Esophagus muscularis mucosa (tissue), 4 donors: ENCODE measurements at regions not wholly inside any gene's neighbourhood (a gene's known extent, or its start where the extent isn't known, plus 50 kb on each side); places are given as distances from the start of the nearest gene placed in this dataset.
"Not testable (repeated sequence)": the region's sequence is repeated elsewhere in the genome, so short reads cannot be mapped to it uniquely, and the experiment has no call there.

Source experiments
- DNase-seq: peaks from one replicate; pipeline ENCODE4 v3.0.0-alpha.2; 2017; ENCODE audit errors: extremely low spot score
- H3K27ac ChIP-seq, 4 donors: fragments of 200-600 bp; sonication (generic); replicated peaks in 1 of 4; 1 replicate in 3 of 4; 2 replicates in 1 of 4; pipeline ENCODE4 v1.5.1; 2016 to 2019; ENCODE audit warnings: mild to moderate bottlenecking in 1 of 4
- H3K27me3 ChIP-seq, 4 donors: fragments of 200-600 bp; sonication (generic); one replicate each; pipeline versions ENCODE4 v1.5.1 to v1.6.0; 2016 to 2019
- H3K36me3 ChIP-seq, 4 donors: fragments of 200-600 bp; sonication (generic); one replicate each; pipeline ENCODE4 v1.5.1; 2016 to 2019
- H3K4me1 ChIP-seq, 4 donors: fragments of 200-600 bp; sonication (generic); one replicate each; pipeline ENCODE4 v1.5.1; 2016 to 2019
- H3K4me3 ChIP-seq, 4 donors: fragments of 200-600 bp; sonication (generic); 1 replicate in 2 of 4; 2 replicates in 2 of 4; pipeline ENCODE4 v1.5.1; 2016 to 2019; ENCODE audit warnings: mild to moderate bottlenecking in 4 of 4, moderate library complexity in 1 of 4
- H3K9me3 ChIP-seq, 4 donors: fragments of 200-600 bp; sonication (generic); 1 replicate in 3 of 4; 2 replicates in 1 of 4; pipeline ENCODE4 v1.5.1; 2016 to 2019
- EP300 ChIP-seq: sonication (generic); formaldehyde crosslinking; IDR thresholded peaks from one replicate; pipeline ENCODE4 v1.6.1; 2017; ENCODE audit warnings: antibody characterized with exemption
- POLR2A ChIP-seq: fragments of 450-650 bp; IDR thresholded peaks from one replicate; pipeline ENCODE4 v1.6.1; 2017; ENCODE audit warnings: antibody characterized with exemption, moderate library complexity, mild to moderate bottlenecking, low read depth
- POLR2AphosphoS5 ChIP-seq, 2 donors: sonication (generic); formaldehyde crosslinking; IDR thresholded peaks; one replicate each; pipeline ENCODE4 v1.6.1; 2017; ENCODE audit warnings: antibody characterized with exemption in 2 of 2
- WGBS: methylation state at CpG from one replicate; pipeline ENCODE4 v1.1.5; 2018; 5-methylcytosine and 5-hydroxymethylcytosine counted together
- intact Hi-C: fragments of 100-400 bp; cut with DNase I; formaldehyde crosslinking; loops from one replicate; pipeline ENCODE4 v1.15.1; 2023
- TF ChIP-seq, protein P1 (sequence below), 3 experiments: fragments of 200-600 bp in 2 of 3; fragments of 450-650 bp in 1 of 3; sonication (generic) in 2 of 3; IDR thresholded peaks; one replicate each; pipeline ENCODE4 v1.5.1; 2017 to 2019; ENCODE audit warnings: antibody characterized with exemption in 3 of 3, mild to moderate bottlenecking in 2 of 3, moderate library complexity in 1 of 3

- H3K36me3 ChIP-seq, result no peaks in the 10 kb centered on the region
- intact Hi-C loops, result no loop called here
- no peaks in the 10 kb centered on the region for H3K9me3 ChIP-seq
- no peak for TF ChIP-seq EP300
- TF ChIP-seq, protein P1, sequence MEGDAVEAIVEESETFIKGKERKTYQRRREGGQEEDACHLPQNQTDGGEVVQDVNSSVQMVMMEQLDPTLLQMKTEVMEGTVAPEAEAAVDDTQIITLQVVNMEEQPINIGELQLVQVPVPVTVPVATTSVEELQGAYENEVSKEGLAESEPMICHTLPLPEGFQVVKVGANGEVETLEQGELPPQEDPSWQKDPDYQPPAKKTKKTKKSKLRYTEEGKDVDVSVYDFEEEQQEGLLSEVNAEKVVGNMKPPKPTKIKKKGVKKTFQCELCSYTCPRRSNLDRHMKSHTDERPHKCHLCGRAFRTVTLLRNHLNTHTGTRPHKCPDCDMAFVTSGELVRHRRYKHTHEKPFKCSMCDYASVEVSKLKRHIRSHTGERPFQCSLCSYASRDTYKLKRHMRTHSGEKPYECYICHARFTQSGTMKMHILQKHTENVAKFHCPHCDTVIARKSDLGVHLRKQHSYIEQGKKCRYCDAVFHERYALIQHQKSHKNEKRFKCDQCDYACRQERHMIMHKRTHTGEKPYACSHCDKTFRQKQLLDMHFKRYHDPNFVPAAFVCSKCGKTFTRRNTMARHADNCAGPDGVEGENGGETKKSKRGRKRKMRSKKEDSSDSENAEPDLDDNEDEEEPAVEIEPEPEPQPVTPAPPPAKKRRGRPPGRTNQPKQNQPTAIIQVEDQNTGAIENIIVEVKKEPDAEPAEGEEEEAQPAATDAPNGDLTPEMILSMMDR (IDR thresholded peaks at IDR 0.05), result no peak
- TF ChIP-seq POLR2A, result no peak
- no peak for TF ChIP-seq POLR2AphosphoS5 (IDR thresholded peaks at IDR 0.05)
- DNase-seq, result no peak
- 90% methylated on average over 5 of the region's 6 CpGs for WGBS
- no peaks in the 10 kb centered on the region for H3K4me1 ChIP-seq
- no peak overlapping the region for H3K27ac ChIP-seq
- H3K27me3 ChIP-seq, result no peaks in the 10 kb centered on the region
- no peak overlapping the region for H3K4me3 ChIP-seq
These were observed 60.5 kb upstream of the PITX1 start for GRCh38 chr5:135094339-135095051.

DNA sequence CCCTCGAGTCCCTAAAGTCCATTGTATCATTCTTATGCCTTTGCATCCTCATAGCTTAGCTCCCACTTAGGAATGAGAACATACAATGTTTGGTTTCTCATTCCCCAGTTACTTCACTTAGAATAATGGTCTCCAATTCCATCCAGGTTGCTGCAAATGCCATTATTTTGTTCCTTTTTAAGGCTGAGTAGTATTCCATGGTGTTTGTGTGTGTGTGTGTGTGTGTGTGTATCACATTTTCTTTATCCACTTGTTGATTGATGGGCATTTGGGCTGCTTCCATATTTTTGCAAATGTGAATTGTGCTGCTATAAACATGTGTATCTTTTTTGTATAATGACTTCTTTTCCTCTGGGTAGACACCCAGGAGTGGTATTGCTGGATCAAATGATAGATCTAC is 59.5 kb upstream of the PITX1 start:
- intact Hi-C loops, H3K4me3 ChIP-seq, H3K27me3 ChIP-seq, H3K36me3 ChIP-seq, DNase-seq, H3K27ac ChIP-seq, H3K9me3 ChIP-seq, H3K4me1 ChIP-seq: not testable (repeated sequence)
- 94% methylated on average over 1 of the region's 1 CpG for WGBS

DNA sequence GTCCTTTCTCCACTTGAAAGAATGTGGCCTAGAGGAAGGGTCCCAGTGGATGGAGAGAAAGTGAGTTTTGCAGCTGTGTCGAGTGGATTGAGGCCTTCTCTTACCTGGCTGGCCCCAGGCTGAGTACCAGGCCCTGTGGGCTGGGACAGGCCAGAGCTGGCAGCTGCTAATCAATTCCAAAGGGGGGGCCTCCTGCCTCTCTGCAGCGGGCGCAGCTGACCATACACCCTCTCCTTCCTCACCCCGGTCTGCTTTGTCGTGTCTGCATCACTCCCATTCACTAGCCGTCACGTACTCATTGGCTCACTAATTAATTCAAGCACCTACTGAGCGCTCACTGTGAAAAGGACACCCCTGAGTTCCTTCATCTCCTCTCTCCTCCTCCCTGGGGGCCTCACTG is 58.4 kb upstream of the PITX1 start:
- TF ChIP-seq, protein P1 (IDR thresholded peaks at IDR 0.05), result no peak
- peaks cover 0 to 5% (median 0%) of the 10 kb centered on the region in 4 donors for H3K27me3 ChIP-seq
- intact Hi-C loops, result no loop called here
- H3K4me3 ChIP-seq, result no peak overlapping the region
- H3K36me3 ChIP-seq, result no peaks in the 10 kb centered on the region
- WGBS, result 88% methylated on average over 8 of the region's 8 CpGs
- DNase-seq, result no peak
- H3K4me1 ChIP-seq, result no peaks in the 10 kb centered on the region
- no peak overlapping the region for H3K27ac ChIP-seq
- H3K9me3 ChIP-seq, result no peaks in the 10 kb centered on the region

DNA sequence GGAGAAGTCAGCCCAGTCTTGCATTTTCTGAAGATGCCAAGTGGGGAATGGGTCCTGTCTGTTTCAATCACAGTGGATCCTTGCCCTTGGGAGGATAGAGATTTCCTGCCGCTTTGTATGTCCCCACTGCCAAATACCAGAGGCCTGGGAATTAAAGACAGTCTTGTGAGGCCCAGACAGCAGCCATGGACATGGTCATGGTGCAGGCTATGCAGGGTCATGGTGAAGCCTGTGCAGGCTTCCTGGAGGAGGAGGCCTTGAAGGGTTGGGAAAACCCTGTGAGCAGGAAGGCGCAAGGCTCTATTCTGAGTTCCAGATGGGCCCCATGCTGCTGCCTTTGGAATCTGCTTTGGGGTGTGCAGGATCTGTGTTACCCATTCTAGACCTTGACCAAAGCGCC is 57.3 kb upstream of the PITX1 start:
- Histone ChIP-seq H3K36me3 (no peaks in the 10 kb centered on the region), H3K9me3 (no peaks in the 10 kb centered on the region), H3K27me3 (peaks cover 0 to 6% (median 0%) of the 10 kb centered on the region in 4 donors), H3K27ac (no peak overlapping the region), H3K4me1 (no peaks in the 10 kb centered on the region), H3K4me3 (no peak overlapping the region)
- no peak for DNase-seq
- intact Hi-C loops, result no loop called here
- WGBS, result 83% methylated on average over 1 of the region's 3 CpGs
- TF ChIP-seq EP300, result no peak
- TF ChIP-seq, protein P1 (IDR thresholded peaks at IDR 0.05), result no peak
- TF ChIP-seq POLR2A, result no peak
- TF ChIP-seq POLR2AphosphoS5 (IDR thresholded peaks at IDR 0.05), result no peak

DNA sequence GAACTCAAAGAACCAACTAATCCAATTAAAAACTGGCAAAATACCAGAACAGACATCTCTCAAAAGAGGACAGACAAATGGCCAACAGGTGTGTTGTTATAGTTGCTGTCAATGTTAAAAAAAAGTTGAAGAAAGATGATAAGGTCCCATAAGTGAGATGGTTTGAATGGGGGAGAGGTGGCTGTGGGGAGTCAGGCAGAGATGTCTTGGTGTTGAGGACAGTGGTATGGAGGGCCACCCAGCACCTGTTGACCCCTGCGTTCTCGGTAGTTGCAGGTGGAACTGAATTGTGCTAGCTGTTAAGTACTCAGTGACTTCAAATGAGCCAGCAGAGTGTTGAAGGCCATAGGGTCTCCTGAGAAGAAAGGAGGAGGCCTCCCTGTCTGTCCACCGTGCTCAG is 55.9 kb upstream of the PITX1 start:
- DNase-seq, result no peak
- no peak for TF ChIP-seq POLR2AphosphoS5 (IDR thresholded peaks at IDR 0.05)
- no peak for TF ChIP-seq EP300
- TF ChIP-seq, protein P1 (IDR thresholded peaks at IDR 0.05), result no peak
- no peak for TF ChIP-seq POLR2A
- 89% methylated on average over 3 of the region's 3 CpGs for WGBS
- Histone ChIP-seq H3K27ac (no peak overlapping the region), H3K27me3 (peaks cover 0 to 12% (median 0%) of the 10 kb centered on the region in 4 donors), H3K9me3 (no peaks in the 10 kb centered on the region), H3K4me1 (no peaks in the 10 kb centered on the region), H3K4me3 (no peak overlapping the region), H3K36me3 (no peaks in the 10 kb centered on the region)
- intact Hi-C loops, result no loop called here
